ENCODE measurements at regions not wholly inside any gene's neighbourhood (a gene's known extent, or its start where the extent isn't known, plus 50 kb on each side); places are given as distances from the start of the nearest gene placed in this dataset.

DNA sequence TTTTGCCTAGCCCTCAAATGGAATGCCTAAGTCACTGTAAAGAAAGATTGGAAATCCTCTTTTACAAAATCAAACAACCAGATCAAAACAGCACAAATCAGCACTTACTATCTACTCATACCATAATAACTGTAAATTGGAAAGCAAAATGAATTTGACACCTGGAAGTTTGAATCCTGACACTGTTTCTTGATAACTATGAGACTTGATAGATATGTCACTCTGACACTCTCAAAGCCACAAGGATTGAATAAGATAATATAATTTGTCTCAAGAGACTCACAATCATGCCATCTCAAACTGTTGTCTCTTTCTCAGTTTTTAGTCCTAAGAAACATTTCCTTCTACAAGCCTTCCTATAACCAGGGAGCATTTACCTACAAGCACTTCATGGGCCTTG is 302.6 kb upstream of the DIAPH2 start:
- TF ChIP-seq, protein P1, sequence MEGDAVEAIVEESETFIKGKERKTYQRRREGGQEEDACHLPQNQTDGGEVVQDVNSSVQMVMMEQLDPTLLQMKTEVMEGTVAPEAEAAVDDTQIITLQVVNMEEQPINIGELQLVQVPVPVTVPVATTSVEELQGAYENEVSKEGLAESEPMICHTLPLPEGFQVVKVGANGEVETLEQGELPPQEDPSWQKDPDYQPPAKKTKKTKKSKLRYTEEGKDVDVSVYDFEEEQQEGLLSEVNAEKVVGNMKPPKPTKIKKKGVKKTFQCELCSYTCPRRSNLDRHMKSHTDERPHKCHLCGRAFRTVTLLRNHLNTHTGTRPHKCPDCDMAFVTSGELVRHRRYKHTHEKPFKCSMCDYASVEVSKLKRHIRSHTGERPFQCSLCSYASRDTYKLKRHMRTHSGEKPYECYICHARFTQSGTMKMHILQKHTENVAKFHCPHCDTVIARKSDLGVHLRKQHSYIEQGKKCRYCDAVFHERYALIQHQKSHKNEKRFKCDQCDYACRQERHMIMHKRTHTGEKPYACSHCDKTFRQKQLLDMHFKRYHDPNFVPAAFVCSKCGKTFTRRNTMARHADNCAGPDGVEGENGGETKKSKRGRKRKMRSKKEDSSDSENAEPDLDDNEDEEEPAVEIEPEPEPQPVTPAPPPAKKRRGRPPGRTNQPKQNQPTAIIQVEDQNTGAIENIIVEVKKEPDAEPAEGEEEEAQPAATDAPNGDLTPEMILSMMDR (IDR thresholded peaks at IDR 0.05; ENCODE audit: low read length): no peak
- TF ChIP-seq EZH2phosphoT487 (IDR thresholded peaks at IDR 0.05; ENCODE audit: low read length) (no peak), EZH2 (optimal IDR thresholded peaks at IDR 0.05; ENCODE audit: low read depth, low read length) (no peak)

Measured in MM.1S (cell line).